ENCODE measurements at regions not wholly inside any gene's neighbourhood (a gene's known extent, or its start where the extent isn't known, plus 50 kb on each side); places are given as distances from the start of the nearest gene placed in this dataset.

DNA sequence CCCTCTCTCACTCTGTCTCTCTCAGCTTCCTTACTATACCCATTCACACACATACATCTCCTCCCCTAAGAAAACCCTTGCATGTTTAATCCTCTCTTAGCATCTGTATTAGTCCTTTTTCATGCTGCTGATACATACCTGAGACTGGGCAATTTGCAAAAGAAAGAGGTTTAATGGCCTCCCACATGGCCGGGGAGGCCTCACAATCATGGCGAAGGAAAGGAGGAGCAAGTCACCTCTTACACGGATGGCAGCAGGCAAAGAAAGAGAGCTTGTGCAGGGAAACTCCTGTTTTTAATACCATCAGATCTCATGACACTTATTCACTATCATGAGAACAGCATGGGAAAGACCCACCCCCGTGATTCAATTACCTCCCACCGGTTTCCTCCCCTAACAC is 398.5 kb upstream of the SASH1 start:
- TF ChIP-seq CTCF (IDR thresholded peaks at IDR 0.05; ENCODE audit: insufficient read depth, low read length): no peak
- TF ChIP-seq, protein P1, sequence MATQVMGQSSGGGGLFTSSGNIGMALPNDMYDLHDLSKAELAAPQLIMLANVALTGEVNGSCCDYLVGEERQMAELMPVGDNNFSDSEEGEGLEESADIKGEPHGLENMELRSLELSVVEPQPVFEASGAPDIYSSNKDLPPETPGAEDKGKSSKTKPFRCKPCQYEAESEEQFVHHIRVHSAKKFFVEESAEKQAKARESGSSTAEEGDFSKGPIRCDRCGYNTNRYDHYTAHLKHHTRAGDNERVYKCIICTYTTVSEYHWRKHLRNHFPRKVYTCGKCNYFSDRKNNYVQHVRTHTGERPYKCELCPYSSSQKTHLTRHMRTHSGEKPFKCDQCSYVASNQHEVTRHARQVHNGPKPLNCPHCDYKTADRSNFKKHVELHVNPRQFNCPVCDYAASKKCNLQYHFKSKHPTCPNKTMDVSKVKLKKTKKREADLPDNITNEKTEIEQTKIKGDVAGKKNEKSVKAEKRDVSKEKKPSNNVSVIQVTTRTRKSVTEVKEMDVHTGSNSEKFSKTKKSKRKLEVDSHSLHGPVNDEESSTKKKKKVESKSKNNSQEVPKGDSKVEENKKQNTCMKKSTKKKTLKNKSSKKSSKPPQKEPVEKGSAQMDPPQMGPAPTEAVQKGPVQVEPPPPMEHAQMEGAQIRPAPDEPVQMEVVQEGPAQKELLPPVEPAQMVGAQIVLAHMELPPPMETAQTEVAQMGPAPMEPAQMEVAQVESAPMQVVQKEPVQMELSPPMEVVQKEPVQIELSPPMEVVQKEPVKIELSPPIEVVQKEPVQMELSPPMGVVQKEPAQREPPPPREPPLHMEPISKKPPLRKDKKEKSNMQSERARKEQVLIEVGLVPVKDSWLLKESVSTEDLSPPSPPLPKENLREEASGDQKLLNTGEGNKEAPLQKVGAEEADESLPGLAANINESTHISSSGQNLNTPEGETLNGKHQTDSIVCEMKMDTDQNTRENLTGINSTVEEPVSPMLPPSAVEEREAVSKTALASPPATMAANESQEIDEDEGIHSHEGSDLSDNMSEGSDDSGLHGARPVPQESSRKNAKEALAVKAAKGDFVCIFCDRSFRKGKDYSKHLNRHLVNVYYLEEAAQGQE (IDR thresholded peaks at IDR 0.05; ENCODE audit: insufficient replicate concordance, low read depth): no peak
- no peak for TF ChIP-seq POLR2AphosphoS5 (IDR thresholded peaks at IDR 0.05; ENCODE audit: low read depth)
- TF ChIP-seq SPI1 (IDR thresholded peaks at IDR 0.05; ENCODE audit: borderline replicate concordance, low read depth): no peak

All from HL-60 (cell line).